ENCODE measurements at regions not wholly inside any gene's neighbourhood (a gene's known extent, or its start where the extent isn't known, plus 50 kb on each side); places are given as distances from the start of the nearest gene placed in this dataset.
"Not testable (repeated sequence)": the region's sequence is repeated elsewhere in the genome, so short reads cannot be mapped to it uniquely, and the experiment has no call there.

- TF ChIP-seq CTCF (conservative IDR thresholded peaks at IDR 0.05; ENCODE audit: low read depth, low read length); RFX5 (IDR thresholded peaks at IDR 0.05; ENCODE audit: low read depth, low read length); RAD21 (IDR thresholded peaks at IDR 0.05; ENCODE audit: low read length): not testable (repeated sequence)
Measured at GRCh38 chr12:131322460-131322859, 368.8 kb downstream of the ADGRD1 start.

Data from IMR-90 (cell line).